B cell (primary cell): ENCODE measurements at regions not wholly inside any gene's neighbourhood (a gene's known extent, or its start where the extent isn't known, plus 50 kb on each side); places are given as distances from the start of the nearest gene placed in this dataset.

Source experiments
- ATAC-seq: fragments of 200-7000 bp; cut with Tn5 transposase; one replicate; pipeline ENCODE4 v1.10.0; 2021; ENCODE audit warnings: low read depth, mild to moderate bottlenecking, moderate number of reproducible peaks, moderate library complexity
- CTCF ChIA-PET: fragments of 350-600 bp; sonication (Branson Sonifier 250); formaldehyde crosslinking; loops from one replicate; lab custom pipeline; 2021; ENCODE audit warnings: antibody characterized with exemption, inconsistent platforms; lab: Charles Lee
- POLR2A ChIA-PET: fragments of 350-600 bp; sonication (Branson Sonifier 250); formaldehyde crosslinking; loops from one replicate; lab custom pipeline; 2021; ENCODE audit warnings: antibody characterized with exemption; lab: Charles Lee
- DNase-seq: peaks from one replicate; pipeline ENCODE4 v3.0.0; 2013
- H2AFZ ChIP-seq: 2 replicates; pipeline ENCODE4 v1.6.1; 2012; ENCODE audit warnings: mild to moderate bottlenecking, low read depth, low read length; ENCODE audit not compliant: insufficient read depth, poor library complexity, severe bottlenecking
- H3K27ac ChIP-seq, 2 donors: 1 replicate in 1 of 2; 2 replicates in 1 of 2; pipeline ENCODE4 v1.5.1; 2012 to 2013; ENCODE audit warnings: low read length in 2 of 2, mild to moderate bottlenecking in 2 of 2, moderate library complexity in 1 of 2
- H3K27me3 ChIP-seq, 4 experiments: fragments of 200-600 bp in 1 of 4; sonication (generic) in 1 of 4; replicated peaks in 1 of 4; 1 replicate in 2 of 4; 2 replicates in 2 of 4; pipeline versions ENCODE4 v1.6.1 to v1.7.0; 2013 to 2016; ENCODE audit warnings: low read length in 3 of 4, mild to moderate bottlenecking in 2 of 4, mixed read lengths in 1 of 4, moderate library complexity in 1 of 4; ENCODE audit not compliant: insufficient read depth in 4 of 4, control insufficient read depth in 3 of 4; ENCODE audit errors: control extremely low read depth in 1 of 4
- H3K36me3 ChIP-seq, 2 experiments: replicated peaks in 1 of 2; 1 replicate in 1 of 2; 2 replicates in 1 of 2; pipeline versions ENCODE4 v1.6.1 to v1.7.1; 2013; ENCODE audit warnings: low read length in 1 of 2; ENCODE audit not compliant: insufficient read depth in 2 of 2, control insufficient read depth in 1 of 2; ENCODE audit errors: control extremely low read depth in 1 of 2, extremely low read depth in 1 of 2
- H3K4me1 ChIP-seq, 2 donors: fragments of 200-600 bp in 1 of 2; sonication (generic) in 1 of 2; 1 replicate in 1 of 2; 2 replicates in 1 of 2; pipeline versions ENCODE4 v1.5.1 to v1.6.1; 2013 to 2017; ENCODE audit warnings: low read length in 2 of 2; ENCODE audit not compliant: control insufficient read depth in 2 of 2, insufficient read depth in 2 of 2
- H3K4me2 ChIP-seq: replicated peaks from 2 replicates; pipeline ENCODE3; 2012; ENCODE audit warnings: mild to moderate bottlenecking, low read depth, low read length; ENCODE audit not compliant: poor library complexity, severe bottlenecking
- H3K4me3 ChIP-seq, 5 experiments: fragments of 200-600 bp in 1 of 5; sonication (generic) in 1 of 5; 1 replicate in 3 of 5; 2 replicates in 2 of 5; pipeline versions ENCODE4 v1.5.1 to v1.7.0; 2011 to 2016; ENCODE audit warnings: low read length in 4 of 5, mild to moderate bottlenecking in 4 of 5, low read depth in 2 of 5, control low read depth in 1 of 5, moderate library complexity in 1 of 5; ENCODE audit not compliant: insufficient read depth in 1 of 5; ENCODE audit errors: control extremely low read depth in 1 of 5, extremely low read depth in 1 of 5
- H3K79me2 ChIP-seq: fragments of 200-600 bp; sonication (generic); one replicate; pipeline ENCODE4 v1.6.0; 2016; ENCODE audit warnings: low read length; ENCODE audit not compliant: control insufficient read depth, insufficient read depth
- H3K9ac ChIP-seq: fragments of 200-600 bp; sonication (generic); 2 replicates; pipeline ENCODE4 v1.6.1; 2017; ENCODE audit warnings: mild to moderate bottlenecking, low read length, moderate library complexity
- H3K9me3 ChIP-seq, 3 donors: one replicate each; pipeline versions ENCODE4 v1.6.1 to v1.7.1; 2013; ENCODE audit warnings: low read length in 2 of 3; ENCODE audit not compliant: control insufficient read depth in 2 of 3, insufficient read depth in 1 of 3; ENCODE audit errors: control extremely low read depth in 1 of 3
- H4K20me1 ChIP-seq: 2 replicates; pipeline ENCODE4 v1.6.0; 2012; ENCODE audit warnings: mild to moderate bottlenecking, low read length; ENCODE audit not compliant: insufficient read depth, control insufficient read depth, poor library complexity, severe bottlenecking
- H3K27ac Mint-ChIP-seq: one replicate; pipeline ENCODE4 v1.8.0; 2021; ENCODE audit warnings: mixed read lengths
- H3K27me3 Mint-ChIP-seq: one replicate; pipeline ENCODE4 v1.8.0; 2021; ENCODE audit warnings: mixed read lengths
- H3K4me1 Mint-ChIP-seq: one replicate; pipeline ENCODE4 v1.8.0; 2021; ENCODE audit warnings: mixed read lengths
- H3K4me3 Mint-ChIP-seq: one replicate; pipeline ENCODE4 v1.8.0; 2021; ENCODE audit warnings: mixed read lengths
- H3K9me3 Mint-ChIP-seq: one replicate; pipeline ENCODE4 v1.8.0; 2022; ENCODE audit warnings: mixed read lengths; ENCODE audit not compliant: insufficient read depth
- EZH2 ChIP-seq: IDR thresholded peaks from 2 replicates; pipeline ENCODE4 v1.6.1; 2012; ENCODE audit warnings: borderline replicate concordance, low read depth, mild to moderate bottlenecking, moderate library complexity, low read length; ENCODE audit not compliant: insufficient read depth, poor library complexity, severe bottlenecking
- WGBS: methylation state at CpG from one replicate; pipeline ENCODE4 v1.1.5; 2013; ENCODE audit warnings: missing lambda C conversion rate; ENCODE audit not compliant: insufficient coverage; 5-methylcytosine and 5-hydroxymethylcytosine counted together
- intact Hi-C: fragments of 100-400 bp; cut with micrococcal nuclease; formaldehyde crosslinking; loops from one replicate; pipeline ENCODE4 v1.10.0; 2022
- TF ChIP-seq, protein P1 (sequence below): fragments of 200-600 bp; IDR thresholded peaks from one replicate; pipeline ENCODE4 v1.8.0; 2022; ENCODE audit warnings: antibody characterized with exemption, mild to moderate bottlenecking

- no peak overlapping the region for H2AFZ ChIP-seq
- no peaks in the 10 kb centered on the region for H3K4me1 ChIP-seq
- ChIA-PET CTCF (no interaction called here), POLR2A (no interaction called here)
- H3K27me3 ChIP-seq: no peaks in the 10 kb centered on the region
- Mint-ChIP-seq H3K4me3 (no peak overlapping the region), H3K4me1 (no peaks in the 10 kb centered on the region), H3K9me3 (peaks cover 2% of the 10 kb centered on the region), H3K27me3 (no peaks in the 10 kb centered on the region), H3K27ac (no peak overlapping the region)
- H3K4me3 ChIP-seq: no peak overlapping the region
- H3K4me2 ChIP-seq: no peak overlapping the region
- H3K9ac ChIP-seq: no peak overlapping the region
- WGBS: no CpG with 5 or more reads among the region's 2 CpGs
- ATAC-seq: no peak
- H3K9me3 ChIP-seq: peaks cover 0 to 8% (median 0%) of the 10 kb centered on the region in 3 donors
- no peaks in the 10 kb centered on the region for H4K20me1 ChIP-seq
- intact Hi-C loops: no loop called here
- no peak for TF ChIP-seq EZH2
- TF ChIP-seq, protein P1, sequence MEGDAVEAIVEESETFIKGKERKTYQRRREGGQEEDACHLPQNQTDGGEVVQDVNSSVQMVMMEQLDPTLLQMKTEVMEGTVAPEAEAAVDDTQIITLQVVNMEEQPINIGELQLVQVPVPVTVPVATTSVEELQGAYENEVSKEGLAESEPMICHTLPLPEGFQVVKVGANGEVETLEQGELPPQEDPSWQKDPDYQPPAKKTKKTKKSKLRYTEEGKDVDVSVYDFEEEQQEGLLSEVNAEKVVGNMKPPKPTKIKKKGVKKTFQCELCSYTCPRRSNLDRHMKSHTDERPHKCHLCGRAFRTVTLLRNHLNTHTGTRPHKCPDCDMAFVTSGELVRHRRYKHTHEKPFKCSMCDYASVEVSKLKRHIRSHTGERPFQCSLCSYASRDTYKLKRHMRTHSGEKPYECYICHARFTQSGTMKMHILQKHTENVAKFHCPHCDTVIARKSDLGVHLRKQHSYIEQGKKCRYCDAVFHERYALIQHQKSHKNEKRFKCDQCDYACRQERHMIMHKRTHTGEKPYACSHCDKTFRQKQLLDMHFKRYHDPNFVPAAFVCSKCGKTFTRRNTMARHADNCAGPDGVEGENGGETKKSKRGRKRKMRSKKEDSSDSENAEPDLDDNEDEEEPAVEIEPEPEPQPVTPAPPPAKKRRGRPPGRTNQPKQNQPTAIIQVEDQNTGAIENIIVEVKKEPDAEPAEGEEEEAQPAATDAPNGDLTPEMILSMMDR: no peak
- no peaks in the 10 kb centered on the region for H3K36me3 ChIP-seq
- DNase-seq: no peak
- H3K79me2 ChIP-seq: no peaks in the 10 kb centered on the region
- no peak overlapping the region for H3K27ac ChIP-seq
Measured at GRCh38 chr6:92111386-92111785, 1308.0 kb downstream of the EPHA7 start.

DNA sequence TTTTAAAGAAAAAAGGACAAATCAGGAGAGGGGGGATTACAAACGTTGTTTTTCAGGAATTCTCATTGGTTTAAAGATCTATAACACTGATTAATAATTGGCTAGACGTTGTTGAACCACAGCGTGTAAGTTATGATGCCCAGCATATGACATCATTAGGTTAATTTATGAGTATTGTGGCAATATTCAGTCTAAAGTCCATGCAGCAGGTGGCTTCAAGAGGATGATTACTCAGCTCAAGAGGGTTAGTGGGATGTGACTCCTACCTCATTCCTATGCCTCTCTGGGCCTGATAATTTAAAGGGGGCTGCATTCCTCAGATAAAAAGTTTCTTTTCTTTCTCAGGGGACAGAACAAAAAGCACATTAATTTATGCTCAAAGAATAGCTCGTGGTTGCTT, 1309.0 kb downstream of the EPHA7 start:
- Mint-ChIP-seq H3K27ac (no peak overlapping the region), H3K27me3 (no peaks in the 10 kb centered on the region), H3K9me3 (peaks cover 2% of the 10 kb centered on the region), H3K4me1 (no peaks in the 10 kb centered on the region), H3K4me3 (no peak overlapping the region)
- TF ChIP-seq, protein P1: no peak
- no peak for TF ChIP-seq EZH2
- Histone ChIP-seq H4K20me1 (no peaks in the 10 kb centered on the region), H3K27me3 (no peaks in the 10 kb centered on the region), H3K4me3 (no peak overlapping the region), H3K27ac (no peak overlapping the region), H3K79me2 (no peaks in the 10 kb centered on the region), H3K36me3 (no peaks in the 10 kb centered on the region), H3K9me3 (peaks cover 0 to 8% (median 0%) of the 10 kb centered on the region in 3 donors), H2AFZ (no peak overlapping the region), H3K4me1 (no peaks in the 10 kb centered on the region), H3K9ac (no peak overlapping the region), H3K4me2 (no peak overlapping the region)
- ChIA-PET POLR2A (no interaction called here), CTCF (no interaction called here)
- ATAC-seq (no peak), DNase-seq (no peak)
- WGBS: no CpG with 5 or more reads among the region's 4 CpGs
- intact Hi-C loops: no loop called here
